ENCODE measurements at regions not wholly inside any gene's neighbourhood (a gene's known extent, or its start where the extent isn't known, plus 50 kb on each side); places are given as distances from the start of the nearest gene placed in this dataset.

GRCh38 chr9:126154869-126155268 lies 171.8 kb upstream of the MVB12B start:
- ATAC-seq (ENCODE audit: low FRiP score in 2 of 2) (no peak), DNase-seq (no peak)
- H3K4me1 ChIP-seq = peaks cover 0 to 13% (median 11%) of the 10 kb centered on the region in 4 donors
- no peak overlapping the region for H3K4me3 ChIP-seq
- H3K27ac ChIP-seq = no peak overlapping the region
- 82 to 83% methylated on average over 5 of the region's 5 CpGs for WGBS, 2 donors
- H3K27me3 ChIP-seq = no peaks in the 10 kb centered on the region
- TF ChIP-seq CTCF (IDR thresholded peaks at IDR 0.05) = no peak
- no peak for TF ChIP-seq POLR2AphosphoS5 (IDR thresholded peaks at IDR 0.05)
- no peak for TF ChIP-seq EP300 (IDR thresholded peaks at IDR 0.05)
- no peak for TF ChIP-seq POLR2A (IDR thresholded peaks at IDR 0.05)
- H3K9me3 ChIP-seq = no peaks in the 10 kb centered on the region
- no peaks in the 10 kb centered on the region for H3K36me3 ChIP-seq

GRCh38 chr9:126155756-126156664 lies 170.6 kb upstream of the MVB12B start:
- no peak for ATAC-seq (ENCODE audit: low FRiP score in 2 of 2)
- WGBS, 2 donors = 91 to 92% methylated on average over 17 of the region's 19 CpGs
- H3K4me3 ChIP-seq = no peak overlapping the region
- H3K4me1 ChIP-seq = peaks cover 0 to 12% (median 10%) of the 10 kb centered on the region in 4 donors
- no peak for DNase-seq
- no peaks in the 10 kb centered on the region for H3K9me3 ChIP-seq
- no peak for TF ChIP-seq EP300 (IDR thresholded peaks at IDR 0.05)
- TF ChIP-seq CTCF (IDR thresholded peaks at IDR 0.05) = no peak
- no peak for TF ChIP-seq POLR2A (IDR thresholded peaks at IDR 0.05)
- no peak for TF ChIP-seq POLR2AphosphoS5 (IDR thresholded peaks at IDR 0.05)
- H3K27me3 ChIP-seq = no peaks in the 10 kb centered on the region
- H3K36me3 ChIP-seq = no peaks in the 10 kb centered on the region
- H3K27ac ChIP-seq = no peak overlapping the region

- no peak overlapping the region for H3K4me3 ChIP-seq
- DNase-seq (no peak), ATAC-seq (ENCODE audit: low FRiP score in 2 of 2) (no peak)
- peaks cover 0 to 3% (median 2%) of the 10 kb centered on the region in 4 donors for H3K4me1 ChIP-seq
- no peaks in the 10 kb centered on the region for H3K9me3 ChIP-seq
- H3K27me3 ChIP-seq = no peaks in the 10 kb centered on the region
- no peak for TF ChIP-seq POLR2A (IDR thresholded peaks at IDR 0.05)
- TF ChIP-seq POLR2AphosphoS5 (IDR thresholded peaks at IDR 0.05) = no peak
- TF ChIP-seq CTCF (IDR thresholded peaks at IDR 0.05) = no peak
- no peak for TF ChIP-seq EP300 (IDR thresholded peaks at IDR 0.05)
- 87 to 90% methylated on average over 12 of the region's 12 CpGs for WGBS, 2 donors
- no peaks in the 10 kb centered on the region for H3K36me3 ChIP-seq
- no peak overlapping the region for H3K27ac ChIP-seq
Observed at GRCh38 chr9:126156898-126157297, 169.7 kb upstream of the MVB12B start.

- WGBS, 2 donors = 39 to 46% methylated on average over 10 of the region's 10 CpGs
- Histone ChIP-seq H3K36me3 (no peaks in the 10 kb centered on the region), H3K4me1 (no peaks in the 10 kb centered on the region), H3K27me3 (no peaks in the 10 kb centered on the region), H3K9me3 (no peaks in the 10 kb centered on the region), H3K27ac (no peak overlapping the region), H3K4me3 (no peak overlapping the region)
- ATAC-seq (ENCODE audit: low FRiP score in 2 of 2) (no peak), DNase-seq (no peak)
- no peak for TF ChIP-seq POLR2AphosphoS5 (IDR thresholded peaks at IDR 0.05)
- TF ChIP-seq EP300 (IDR thresholded peaks at IDR 0.05) = no peak
- TF ChIP-seq CTCF (IDR thresholded peaks at IDR 0.05) = no peak
- no peak for TF ChIP-seq POLR2A (IDR thresholded peaks at IDR 0.05)
Observed at GRCh38 chr9:126157423-126157822, 169.2 kb upstream of the MVB12B start.
